ENCODE measurements at regions not wholly inside any gene's neighbourhood (a gene's known extent, or its start where the extent isn't known, plus 50 kb on each side); places are given as distances from the start of the nearest gene placed in this dataset.

GRCh38 chr3:59659755-59660154, 609.9 kb upstream of the CFAP20DC start:
- no peak for TF ChIP-seq ZNF274 (IDR thresholded peaks at IDR 0.05; ENCODE audit: low read depth, low read length)
- no peak overlapping the region for H3K4me3 ChIP-seq (ENCODE audit: low read length)

DNA sequence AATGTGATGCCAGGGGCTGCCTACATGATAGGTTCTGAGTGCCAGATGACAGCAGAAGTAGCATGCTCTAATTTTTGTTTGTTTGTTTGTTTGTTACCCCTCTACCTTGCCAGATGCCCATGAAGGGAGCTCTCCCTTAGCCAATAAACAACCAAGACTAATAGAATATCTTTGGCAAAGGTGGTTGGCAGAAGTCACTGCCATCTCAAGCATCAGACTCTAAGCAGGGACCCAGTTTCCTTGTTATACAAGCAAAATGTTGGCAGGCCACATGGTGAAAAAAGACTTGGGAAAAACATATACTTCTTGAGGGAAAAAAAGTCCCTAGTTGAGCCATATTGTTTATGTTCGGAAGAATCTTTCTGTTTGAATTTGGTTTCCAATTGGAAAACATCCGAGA, 609.0 kb upstream of the CFAP20DC start:
- no peak overlapping the region for H3K4me3 ChIP-seq (ENCODE audit: low read length)

GRCh38 chr3:59658274-59658673, 608.4 kb upstream of the CFAP20DC start:
- no peak for TF ChIP-seq ZNF274 (IDR thresholded peaks at IDR 0.05; ENCODE audit: low read depth, low read length)
- no peak overlapping the region for H3K4me3 ChIP-seq (ENCODE audit: low read length)

More for the DNA sequence above, 609.0 kb upstream of the CFAP20DC start:
- TF ChIP-seq ZNF274 (IDR thresholded peaks at IDR 0.05; ENCODE audit: low read depth, low read length), result no peak

- H3K4me3 ChIP-seq (ENCODE audit: low read length), result no peak overlapping the region
- TF ChIP-seq ZNF274 (IDR thresholded peaks at IDR 0.05; ENCODE audit: low read depth, low read length), result no peak
Observed at GRCh38 chr3:59655418-59656015, 605.7 kb upstream of the CFAP20DC start.

- no peak overlapping the region for H3K4me3 ChIP-seq (ENCODE audit: low read length)
- TF ChIP-seq ZNF274 (IDR thresholded peaks at IDR 0.05; ENCODE audit: low read depth, low read length), result no peak
Observed at GRCh38 chr3:59654480-59655417, 604.9 kb upstream of the CFAP20DC start.

- no peak for TF ChIP-seq ZNF274 (IDR thresholded peaks at IDR 0.05; ENCODE audit: low read depth, low read length)
Observed at GRCh38 chr3:59654123-59654479, 604.3 kb upstream of the CFAP20DC start.

DNA sequence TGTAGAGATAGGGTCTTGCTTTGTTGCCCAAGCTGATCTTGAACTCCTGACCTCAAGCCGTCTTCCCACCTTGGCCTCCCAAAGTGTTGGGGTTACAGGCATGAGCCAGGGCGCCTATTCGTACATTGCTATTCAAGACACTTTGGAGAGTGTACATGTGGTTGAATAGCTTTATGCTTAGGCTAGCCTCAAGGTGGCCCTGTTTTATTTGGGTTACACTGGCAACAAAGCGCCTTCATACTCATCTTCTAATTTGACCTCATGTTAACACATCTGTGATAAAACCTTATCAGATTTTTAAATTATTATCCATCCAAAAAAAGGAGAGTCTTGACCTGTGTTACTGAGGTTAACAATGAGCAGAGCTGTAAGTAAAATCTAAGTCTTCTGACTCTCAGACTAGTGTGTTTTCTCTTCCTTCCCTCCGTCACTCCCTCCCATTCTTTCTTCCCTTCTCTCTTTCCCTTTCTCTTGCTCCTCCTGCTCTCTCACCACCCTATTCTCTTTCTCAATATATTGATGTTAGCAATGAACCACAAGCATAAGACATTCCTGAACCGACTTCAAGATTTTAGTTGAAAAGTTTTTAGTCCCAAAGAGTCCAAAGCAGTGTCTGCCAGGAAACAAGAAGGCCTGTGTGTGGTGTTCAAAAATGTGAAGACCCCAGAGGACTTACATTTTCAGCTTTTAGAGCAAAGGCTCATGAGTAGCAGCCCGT, 603.7 kb upstream of the CFAP20DC start:
- TF ChIP-seq ZNF274 (IDR thresholded peaks at IDR 0.05; ENCODE audit: low read depth, low read length), result no peak
- H3K4me3 ChIP-seq (ENCODE audit: low read length), result no peak overlapping the region

More at GRCh38 chr3:59654123-59654479, 604.3 kb upstream of the CFAP20DC start:
- H3K4me3 ChIP-seq (ENCODE audit: low read length), result no peak overlapping the region

DNA sequence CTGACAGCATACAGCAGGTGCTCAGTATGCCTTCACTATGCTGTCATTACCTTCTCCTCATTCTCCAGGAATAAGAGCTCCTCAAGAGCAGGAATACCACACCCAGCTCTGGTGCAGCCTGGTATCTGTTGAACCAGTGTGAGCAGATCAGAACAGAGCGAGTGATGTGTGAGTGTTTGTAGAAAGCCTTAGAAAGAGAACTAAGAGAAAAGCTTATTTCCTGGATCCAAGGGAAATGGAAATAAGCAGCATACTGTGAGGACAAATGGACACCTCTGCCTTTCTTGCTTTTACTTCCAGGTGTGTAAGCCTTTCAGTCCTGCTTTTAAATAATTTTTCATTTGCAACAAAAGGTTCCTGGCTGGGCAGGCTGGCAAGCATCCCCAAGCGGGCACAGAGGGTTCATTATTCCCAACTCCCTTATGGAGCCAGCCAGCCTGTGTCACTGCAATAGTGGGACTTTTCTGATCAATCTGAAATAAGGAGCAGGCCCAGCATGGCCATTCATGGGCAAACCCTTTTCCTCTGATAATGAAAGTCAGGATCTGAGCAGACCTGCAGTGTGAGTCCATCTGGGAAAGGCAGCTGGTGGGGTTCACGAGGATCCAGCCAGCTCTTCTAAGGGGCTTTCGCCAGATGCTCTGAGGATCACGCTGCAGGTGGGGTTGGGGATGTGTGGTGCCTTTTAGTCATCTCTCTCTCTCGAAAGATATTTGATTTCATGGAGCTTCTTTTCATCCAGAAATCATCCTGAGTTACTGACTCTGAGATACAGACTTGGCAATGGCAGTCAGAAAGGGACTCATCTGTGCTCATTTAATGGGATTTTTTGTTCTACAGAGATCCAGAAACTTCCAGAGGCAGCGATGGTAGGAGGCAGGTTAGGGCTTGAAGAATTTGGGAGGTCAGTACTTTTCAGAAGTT, 594.9 kb upstream of the CFAP20DC start:
- TF ChIP-seq ZNF274 (IDR thresholded peaks at IDR 0.05; ENCODE audit: low read depth, low read length), result no peak
- H3K4me3 ChIP-seq (ENCODE audit: low read length), result no peak overlapping the region

- no peak for TF ChIP-seq ZNF274 (IDR thresholded peaks at IDR 0.05; ENCODE audit: low read depth, low read length)
- no peak overlapping the region for H3K4me3 ChIP-seq (ENCODE audit: low read length)
Observed at GRCh38 chr3:59641169-59641899, 591.5 kb upstream of the CFAP20DC start.

DNA sequence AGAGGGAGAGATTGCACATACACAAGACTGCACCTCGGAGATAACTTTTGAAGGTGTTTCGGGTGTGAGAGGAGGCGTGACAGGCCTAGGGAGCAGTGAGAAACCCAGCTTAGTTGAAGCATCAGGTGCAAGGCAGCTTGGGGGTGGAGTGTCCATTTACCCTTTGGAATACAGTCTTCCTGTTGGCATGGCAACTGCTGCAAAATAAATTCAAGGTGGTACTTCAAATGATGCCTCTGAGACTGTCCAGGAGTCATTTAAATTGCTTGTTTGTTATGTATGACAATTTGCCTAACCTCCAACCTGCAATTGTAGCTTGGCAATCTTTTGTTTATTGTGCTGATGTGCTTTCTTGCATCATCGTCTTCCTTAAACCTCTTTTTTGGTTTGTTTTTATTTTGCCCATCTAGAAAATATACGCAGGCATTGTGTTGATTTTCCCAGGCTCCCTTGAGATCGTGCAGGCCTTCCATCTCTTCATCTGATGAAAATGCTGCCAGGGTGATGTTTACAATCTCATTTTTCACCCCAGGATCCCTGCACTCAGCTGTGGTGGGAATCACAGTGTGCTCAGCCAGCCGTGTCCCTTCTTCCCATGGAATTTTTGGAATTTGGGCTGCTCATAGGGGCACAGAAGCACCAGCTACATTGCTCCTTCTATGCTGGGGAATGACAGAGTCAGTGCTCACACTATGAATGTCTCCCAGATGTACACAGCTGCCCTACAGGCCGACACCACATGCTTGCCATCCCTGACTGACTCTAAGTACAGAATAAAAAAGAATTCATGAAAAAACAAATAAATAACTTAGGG, 583.1 kb upstream of the CFAP20DC start:
- TF ChIP-seq ZNF274 (IDR thresholded peaks at IDR 0.05; ENCODE audit: low read depth, low read length), result no peak
- no peak overlapping the region for H3K4me3 ChIP-seq (ENCODE audit: low read length)

- no peak overlapping the region for H3K4me3 ChIP-seq (ENCODE audit: low read length)
- no peak for TF ChIP-seq ZNF274 (IDR thresholded peaks at IDR 0.05; ENCODE audit: low read depth, low read length)
Observed at GRCh38 chr3:59631482-59631881, 581.7 kb upstream of the CFAP20DC start.

- TF ChIP-seq ZNF274 (IDR thresholded peaks at IDR 0.05; ENCODE audit: low read depth, low read length), result no peak
- H3K4me3 ChIP-seq (ENCODE audit: low read length), result no peak overlapping the region
Observed at GRCh38 chr3:59621037-59621436, 571.2 kb upstream of the CFAP20DC start.
